ENCODE measurements at regions not wholly inside any gene's neighbourhood (a gene's known extent, or its start where the extent isn't known, plus 50 kb on each side); places are given as distances from the start of the nearest gene placed in this dataset.

GRCh38 chr3:76961284-76961683 lies 78.6 kb upstream of the ROBO2 start:
- no peak for DNase-seq (ENCODE audit: low read depth)
- no peak for TF ChIP-seq CTCF (IDR thresholded peaks at IDR 0.05; ENCODE audit: insufficient read depth, low read depth, low read length, missing control alignments)
- no peak overlapping the region for H3K4me3 ChIP-seq (ENCODE audit: low read depth, low read length)

- DNase-seq (ENCODE audit: low read depth): no peak
- TF ChIP-seq CTCF (IDR thresholded peaks at IDR 0.05; ENCODE audit: insufficient read depth, low read depth, low read length, missing control alignments): no peak
- H3K4me3 ChIP-seq (ENCODE audit: low read depth, low read length): no peak overlapping the region
Observed at GRCh38 chr3:76965122-76965725, 74.7 kb upstream of the ROBO2 start.

GRCh38 chr3:76969471-76969870 lies 70.4 kb upstream of the ROBO2 start:
- no peak overlapping the region for H3K4me3 ChIP-seq (ENCODE audit: low read depth, low read length)
- DNase-seq (ENCODE audit: low read depth): no peak
- TF ChIP-seq CTCF (IDR thresholded peaks at IDR 0.05; ENCODE audit: insufficient read depth, low read depth, low read length, missing control alignments): no peak

GRCh38 chr3:76969996-76970615 lies 69.8 kb upstream of the ROBO2 start:
- DNase-seq (ENCODE audit: low read depth): no peak
- no peak for TF ChIP-seq CTCF (IDR thresholded peaks at IDR 0.05; ENCODE audit: insufficient read depth, low read depth, low read length, missing control alignments)
- no peak overlapping the region for H3K4me3 ChIP-seq (ENCODE audit: low read depth, low read length)

- no peak overlapping the region for H3K4me3 ChIP-seq (ENCODE audit: low read depth, low read length)
- no peak for TF ChIP-seq CTCF (IDR thresholded peaks at IDR 0.05; ENCODE audit: insufficient read depth, low read depth, low read length, missing control alignments)
- no peak for DNase-seq (ENCODE audit: low read depth)
Observed at GRCh38 chr3:76972624-76973296, 67.1 kb upstream of the ROBO2 start.

GRCh38 chr3:76976996-76977395 lies 62.9 kb upstream of the ROBO2 start:
- no peak for DNase-seq (ENCODE audit: low read depth)
- no peak for TF ChIP-seq CTCF (IDR thresholded peaks at IDR 0.05; ENCODE audit: insufficient read depth, low read depth, low read length, missing control alignments)

More at GRCh38 chr3:76976996-76977395, 62.9 kb upstream of the ROBO2 start:
- no peak overlapping the region for H3K4me3 ChIP-seq (ENCODE audit: low read depth, low read length)
